ENCODE measurements at regions not wholly inside any gene's neighbourhood (a gene's known extent, or its start where the extent isn't known, plus 50 kb on each side); places are given as distances from the start of the nearest gene placed in this dataset.

DNA sequence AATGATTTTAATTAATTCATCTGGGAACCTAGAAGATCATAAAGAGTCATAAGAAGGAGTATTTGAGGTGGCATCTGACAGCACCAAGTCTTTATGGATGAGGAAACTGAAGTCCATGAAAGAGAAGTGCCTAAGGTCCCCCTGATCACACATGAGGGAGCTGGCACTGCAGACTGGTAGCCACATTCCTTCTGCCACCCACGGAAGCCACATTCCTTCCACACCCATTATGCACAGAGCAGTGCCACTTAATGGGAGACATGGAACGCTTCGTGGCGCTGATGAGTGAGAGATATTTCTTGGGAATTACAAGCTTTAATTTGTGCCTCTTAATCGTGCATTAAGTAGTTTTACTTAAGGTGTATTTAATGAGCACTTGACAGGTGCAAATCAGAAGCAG lies 139.3 kb upstream of the NTF3 start:
- ChIA-PET POLR2A (no interaction called here), CTCF (no interaction called here)
- Histone ChIP-seq H3K27ac (ENCODE audit: low read depth, low read length) (no peak overlapping the region), H3K4me3 (ENCODE audit: low read depth, low read length) (no peak overlapping the region), H3K9me3 (ENCODE audit: control insufficient read depth, insufficient read depth, low read length) (no peaks in the 10 kb centered on the region), H3K27me3 (ENCODE audit: control insufficient read depth, insufficient read depth, low read length) (no peaks in the 10 kb centered on the region)
- no peak for DNase-seq (ENCODE audit: low read depth, low spot score)
- TF ChIP-seq, protein P1, sequence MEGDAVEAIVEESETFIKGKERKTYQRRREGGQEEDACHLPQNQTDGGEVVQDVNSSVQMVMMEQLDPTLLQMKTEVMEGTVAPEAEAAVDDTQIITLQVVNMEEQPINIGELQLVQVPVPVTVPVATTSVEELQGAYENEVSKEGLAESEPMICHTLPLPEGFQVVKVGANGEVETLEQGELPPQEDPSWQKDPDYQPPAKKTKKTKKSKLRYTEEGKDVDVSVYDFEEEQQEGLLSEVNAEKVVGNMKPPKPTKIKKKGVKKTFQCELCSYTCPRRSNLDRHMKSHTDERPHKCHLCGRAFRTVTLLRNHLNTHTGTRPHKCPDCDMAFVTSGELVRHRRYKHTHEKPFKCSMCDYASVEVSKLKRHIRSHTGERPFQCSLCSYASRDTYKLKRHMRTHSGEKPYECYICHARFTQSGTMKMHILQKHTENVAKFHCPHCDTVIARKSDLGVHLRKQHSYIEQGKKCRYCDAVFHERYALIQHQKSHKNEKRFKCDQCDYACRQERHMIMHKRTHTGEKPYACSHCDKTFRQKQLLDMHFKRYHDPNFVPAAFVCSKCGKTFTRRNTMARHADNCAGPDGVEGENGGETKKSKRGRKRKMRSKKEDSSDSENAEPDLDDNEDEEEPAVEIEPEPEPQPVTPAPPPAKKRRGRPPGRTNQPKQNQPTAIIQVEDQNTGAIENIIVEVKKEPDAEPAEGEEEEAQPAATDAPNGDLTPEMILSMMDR (IDR thresholded peaks at IDR 0.05; ENCODE audit: low read depth, low read length), result no peak

DNA sequence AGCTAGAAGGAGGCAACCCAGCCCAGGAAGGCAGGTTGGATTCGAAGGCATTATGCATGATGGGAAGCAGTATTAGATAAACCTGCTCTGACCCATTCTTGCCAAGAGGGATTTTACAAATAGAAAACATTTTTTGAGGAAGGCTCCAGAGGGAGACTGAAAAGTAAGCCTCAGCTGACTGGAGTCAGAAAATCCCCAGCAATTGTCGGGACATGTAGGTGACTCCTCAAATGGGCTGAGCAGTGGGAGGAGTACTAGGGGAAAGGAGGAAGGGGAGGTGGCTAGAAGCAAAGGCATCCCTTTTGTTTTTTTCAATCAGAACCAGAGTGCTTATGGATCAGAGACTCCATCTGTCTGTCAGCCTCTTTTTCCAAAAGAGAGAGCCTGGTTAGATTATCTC lies 138.1 kb upstream of the NTF3 start:
- DNase-seq (ENCODE audit: low read depth, low spot score), result no peak
- H3K9me3 ChIP-seq (ENCODE audit: control insufficient read depth, insufficient read depth, low read length), result no peaks in the 10 kb centered on the region
- H3K27me3 ChIP-seq (ENCODE audit: control insufficient read depth, insufficient read depth, low read length), result no peaks in the 10 kb centered on the region
- H3K4me3 ChIP-seq (ENCODE audit: low read depth, low read length), result no peak overlapping the region
- ChIA-PET CTCF (no interaction called here), POLR2A (no interaction called here)
- TF ChIP-seq, protein P1 (IDR thresholded peaks at IDR 0.05; ENCODE audit: low read depth, low read length), result no peak
- H3K27ac ChIP-seq (ENCODE audit: low read depth, low read length), result no peak overlapping the region

DNA sequence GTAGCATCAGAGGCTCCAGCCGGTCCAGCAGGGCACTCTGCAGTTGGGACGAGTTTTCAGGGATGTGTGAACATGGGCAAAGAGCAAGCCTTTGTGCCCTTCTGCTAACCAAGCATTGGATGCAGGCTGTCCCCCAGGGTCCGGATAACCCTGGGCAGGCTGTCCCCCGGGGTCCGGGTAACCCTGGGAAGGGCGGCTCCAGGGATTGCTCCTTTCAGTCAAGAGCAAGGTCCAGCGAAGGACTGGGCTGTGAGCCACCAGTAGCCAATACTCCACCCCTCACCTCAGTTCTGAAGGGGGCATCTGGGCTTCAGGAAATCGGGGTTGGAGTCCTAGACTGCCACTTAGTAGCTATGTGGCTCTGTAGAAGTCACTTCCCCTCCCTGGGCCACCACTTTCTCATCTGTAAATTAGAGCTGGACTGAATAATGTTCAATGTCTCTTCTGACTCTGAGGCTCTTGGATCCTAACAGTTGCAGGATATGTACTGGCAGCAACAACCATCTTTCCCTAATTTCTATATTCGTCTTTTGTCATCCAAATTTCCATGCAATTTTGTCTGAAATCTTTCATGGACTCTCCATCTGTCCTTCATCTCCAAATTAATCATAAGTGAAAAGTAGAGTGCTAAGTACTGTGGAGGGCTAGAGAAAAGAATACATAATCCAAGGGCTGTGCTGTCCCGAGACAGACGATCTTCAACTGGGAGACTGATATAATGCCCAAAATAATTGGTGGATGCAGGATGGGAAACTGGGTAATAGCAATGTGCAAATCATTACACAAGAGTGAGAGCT lies 137.4 kb upstream of the NTF3 start:
- TF ChIP-seq, protein P1 (IDR thresholded peaks at IDR 0.05; ENCODE audit: low read depth, low read length), result no peak
- H3K27me3 ChIP-seq (ENCODE audit: control insufficient read depth, insufficient read depth, low read length), result no peaks in the 10 kb centered on the region
- H3K9me3 ChIP-seq (ENCODE audit: control insufficient read depth, insufficient read depth, low read length), result no peaks in the 10 kb centered on the region
- CTCF ChIA-PET, result no interaction called here
- no peak overlapping the region for H3K4me3 ChIP-seq (ENCODE audit: low read depth, low read length)
- DNase-seq (ENCODE audit: low read depth, low spot score), result no peak
- POLR2A ChIA-PET, result no interaction called here
- H3K27ac ChIP-seq (ENCODE audit: low read depth, low read length), result no peak overlapping the region

DNA sequence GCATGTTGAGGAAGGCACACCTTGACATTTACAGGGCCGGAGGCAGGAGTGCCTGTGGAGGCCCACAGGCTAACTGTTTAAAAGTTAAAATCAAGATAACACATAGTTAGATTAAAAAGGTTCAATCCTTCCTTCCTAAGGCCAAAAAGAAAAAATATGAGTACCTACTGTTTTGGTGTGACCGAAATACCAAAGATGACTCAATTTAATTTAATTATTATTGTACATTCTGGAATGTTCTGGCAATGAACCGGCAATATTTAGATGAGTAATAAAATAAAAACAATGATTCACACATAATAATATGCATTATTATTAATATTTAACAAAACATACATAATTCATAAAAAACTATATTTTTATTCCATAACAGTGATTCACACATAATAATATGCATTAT lies 136.8 kb upstream of the NTF3 start:
- ChIA-PET POLR2A (no interaction called here), CTCF (no interaction called here)

DNA sequence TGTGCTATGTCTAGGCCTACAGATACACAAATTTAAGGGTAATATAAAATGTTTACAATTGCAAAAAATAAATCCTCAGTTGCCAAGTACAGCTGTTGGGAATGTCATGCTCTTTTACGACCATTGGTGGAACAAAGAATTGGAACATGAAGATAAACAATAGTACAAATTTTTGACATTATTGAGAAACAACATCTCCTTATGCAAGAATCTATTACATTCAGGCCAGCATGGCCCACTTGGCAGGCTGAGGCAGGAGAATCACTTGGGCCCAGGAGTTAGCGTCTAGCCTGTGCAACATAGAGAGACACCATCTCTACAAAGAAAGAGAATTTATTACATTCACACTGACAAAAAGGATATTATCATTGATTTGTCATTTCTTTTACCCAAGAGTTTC lies 135.9 kb upstream of the NTF3 start:
- no peak for DNase-seq (ENCODE audit: low read depth, low spot score)
- POLR2A ChIA-PET, result no interaction called here
- no peaks in the 10 kb centered on the region for H3K27me3 ChIP-seq (ENCODE audit: control insufficient read depth, insufficient read depth, low read length)

More for the DNA sequence above, 136.8 kb upstream of the NTF3 start:
- TF ChIP-seq, protein P1 (IDR thresholded peaks at IDR 0.05; ENCODE audit: low read depth, low read length), result no peak
- H3K9me3 ChIP-seq (ENCODE audit: control insufficient read depth, insufficient read depth, low read length), result no peaks in the 10 kb centered on the region
- DNase-seq (ENCODE audit: low read depth, low spot score), result no peak
- no peak overlapping the region for H3K27ac ChIP-seq (ENCODE audit: low read depth, low read length)
- H3K27me3 ChIP-seq (ENCODE audit: control insufficient read depth, insufficient read depth, low read length), result no peaks in the 10 kb centered on the region
- no peak overlapping the region for H3K4me3 ChIP-seq (ENCODE audit: low read depth, low read length)

More for the DNA sequence above, 135.9 kb upstream of the NTF3 start:
- no peaks in the 10 kb centered on the region for H3K9me3 ChIP-seq (ENCODE audit: control insufficient read depth, insufficient read depth, low read length)
- no peak overlapping the region for H3K27ac ChIP-seq (ENCODE audit: low read depth, low read length)
- H3K4me3 ChIP-seq (ENCODE audit: low read depth, low read length), result no peak overlapping the region
- TF ChIP-seq, protein P1 (IDR thresholded peaks at IDR 0.05; ENCODE audit: low read depth, low read length), result no peak
- CTCF ChIA-PET, result no interaction called here
